Right lobe of liver (tissue), 6 donors: ENCODE measurements at regions not wholly inside any gene's neighbourhood (a gene's known extent, or its start where the extent isn't known, plus 50 kb on each side); places are given as distances from the start of the nearest gene placed in this dataset.

Experiments used
- ATAC-seq, 4 donors: fragments of 200-7000 bp; cut with Tn5 transposase; one replicate each; pipeline ENCODE4 v1.9.1; 2020; ENCODE audit warnings: mild to moderate bottlenecking in 4 of 4, moderate library complexity in 4 of 4
- DNase-seq, 3 donors: peaks; one replicate each; pipeline ENCODE4 v3.0.0-alpha.2; 2020
- H3K27ac ChIP-seq, 3 donors: fragments of 200-600 bp; one replicate each; pipeline ENCODE4 v1.8.0; 2022
- H3K27me3 ChIP-seq, 2 donors: fragments of 200-600 bp; one replicate each; pipeline ENCODE4 v1.8.0; 2022
- H3K36me3 ChIP-seq, 4 donors: fragments of 200-600 bp; sonication (generic) in 1 of 4; one replicate each; pipeline versions ENCODE4 v1.5.1 to v1.8.0; 2017 to 2022; ENCODE audit warnings: control low read depth in 1 of 4
- H3K4me1 ChIP-seq, 4 donors: fragments of 200-600 bp; sonication (generic) in 1 of 4; one replicate each; pipeline versions ENCODE4 v1.5.1 to v1.8.0; 2017 to 2022; ENCODE audit warnings: control low read depth in 1 of 4
- H3K4me3 ChIP-seq, 3 donors: fragments of 200-600 bp; one replicate each; pipeline ENCODE4 v1.8.0; 2022
- H3K9me3 ChIP-seq, 4 donors: fragments of 200-600 bp; sonication (generic) in 1 of 4; one replicate each; pipeline versions ENCODE4 v1.5.1 to v1.8.0; 2017 to 2022; ENCODE audit warnings: control low read depth in 1 of 4
- CTCF ChIP-seq, 4 donors: fragments of 200-600 bp in 3 of 4; fragments of 450-650 bp in 1 of 4; IDR thresholded peaks; one replicate each; pipeline versions ENCODE4 v1.5.1 to v1.8.0; 2016 to 2022; ENCODE audit warnings: antibody characterized with exemption in 4 of 4, mild to moderate bottlenecking in 2 of 4
- POLR2A ChIP-seq: fragments of 450-650 bp; IDR thresholded peaks from one replicate; pipeline ENCODE4 v1.6.1; 2017; ENCODE audit warnings: antibody characterized with exemption, mild to moderate bottlenecking
- WGBS: methylation state at CpG from one replicate; pipeline ENCODE4 v1.1.6; 2018; ENCODE audit warnings: low coverage, low lambda C conversion rate; ENCODE audit not compliant: insufficient coverage; ENCODE audit errors: missing lambda C conversion rate; 5-methylcytosine and 5-hydroxymethylcytosine counted together
- intact Hi-C, 2 donors: fragments of 100-400 bp; cut with DNase I; formaldehyde crosslinking; loops; one replicate each; pipeline versions ENCODE4 v1.11.2 to v1.14.1; 2022
- donor health status: DM: no; HTN: yes; CAD: no.
- donor health status: DM: no; HTN: no; CAD: no.
- donor health status: DM: no; HTN: no; CAD: no.
- donor health status: DM: no; HTN: yes; CAD: no.
- donor health status: DM: no; HTN: yes; CAD: no.

- DNase-seq (no peak), ATAC-seq (no peak)
- Histone ChIP-seq H3K36me3 (no peaks in the 10 kb centered on the region), H3K9me3 (peaks cover 0 to 6% (median 0%) of the 10 kb centered on the region in 4 donors), H3K4me1 (no peaks in the 10 kb centered on the region), H3K27me3 (no peaks in the 10 kb centered on the region), H3K4me3 (no peak overlapping the region), H3K27ac (no peak overlapping the region)
- WGBS = 86% methylated on average over 3 of the region's 6 CpGs
- intact Hi-C loops = no loop called here
- TF ChIP-seq POLR2A = no peak
- TF ChIP-seq CTCF (IDR thresholded peaks at IDR 0.05) = no peak
Observed at GRCh38 chr7:138349841-138350700, 110.0 kb upstream of the TRIM24 start.

- ATAC-seq (no peak), DNase-seq (no peak)
- H3K4me1 ChIP-seq = no peaks in the 10 kb centered on the region
- no peak overlapping the region for H3K4me3 ChIP-seq
- H3K36me3 ChIP-seq = no peaks in the 10 kb centered on the region
- TF ChIP-seq POLR2A = no peak
- TF ChIP-seq CTCF (IDR thresholded peaks at IDR 0.05) = no peak
- 59% methylated on average over 2 of the region's 2 CpGs for WGBS
- intact Hi-C loops = no loop called here
- H3K27me3 ChIP-seq = no peaks in the 10 kb centered on the region
- no peak overlapping the region for H3K27ac ChIP-seq
- peaks cover 0 to 6% (median 0%) of the 10 kb centered on the region in 4 donors for H3K9me3 ChIP-seq
Observed at GRCh38 chr7:138350701-138351357, 109.2 kb upstream of the TRIM24 start.

- ATAC-seq (peak in 2 of 4 donors; percentile 33 to 38), DNase-seq (peak in 1 of 3 donors; percentile 20)
- Histone ChIP-seq H3K27me3 (no peaks in the 10 kb centered on the region), H3K4me3 (no peak overlapping the region), H3K9me3 (peaks cover 0 to 6% (median 0%) of the 10 kb centered on the region in 4 donors), H3K4me1 (no peaks in the 10 kb centered on the region), H3K36me3 (no peaks in the 10 kb centered on the region), H3K27ac (no peak overlapping the region)
- TF ChIP-seq POLR2A (no peak), CTCF (IDR thresholded peaks at IDR 0.05) (no peak)
- intact Hi-C loops = no loop called here
- 86% methylated on average over 6 of the region's 10 CpGs for WGBS
Observed at GRCh38 chr7:138352570-138353461, 107.2 kb upstream of the TRIM24 start.

- WGBS = 83% methylated on average over 1 of the region's 2 CpGs
- no peaks in the 10 kb centered on the region for H3K4me1 ChIP-seq
- no peak overlapping the region for H3K27ac ChIP-seq
- peaks cover 0 to 6% (median 0%) of the 10 kb centered on the region in 4 donors for H3K9me3 ChIP-seq
- no peak overlapping the region for H3K4me3 ChIP-seq
- H3K36me3 ChIP-seq = no peaks in the 10 kb centered on the region
- ATAC-seq (no peak), DNase-seq (no peak)
- TF ChIP-seq POLR2A (no peak), CTCF (IDR thresholded peaks at IDR 0.05) (no peak)
- intact Hi-C loops = no loop called here
- H3K27me3 ChIP-seq = no peaks in the 10 kb centered on the region
Observed at GRCh38 chr7:138354066-138354465, 106.0 kb upstream of the TRIM24 start.
